NCI-H82 (cell line): ENCODE measurements at regions not wholly inside any gene's neighbourhood (a gene's known extent, or its start where the extent isn't known, plus 50 kb on each side); places are given as distances from the start of the nearest gene placed in this dataset.
A peak's percentile ranks its signal among the peaks of the same experiment; 100 is the strongest.

Experiments used
- DNase-seq: peaks from one replicate; lab custom pipeline; 2025; lab: John Stamatoyannopoulos, UW

DNA sequence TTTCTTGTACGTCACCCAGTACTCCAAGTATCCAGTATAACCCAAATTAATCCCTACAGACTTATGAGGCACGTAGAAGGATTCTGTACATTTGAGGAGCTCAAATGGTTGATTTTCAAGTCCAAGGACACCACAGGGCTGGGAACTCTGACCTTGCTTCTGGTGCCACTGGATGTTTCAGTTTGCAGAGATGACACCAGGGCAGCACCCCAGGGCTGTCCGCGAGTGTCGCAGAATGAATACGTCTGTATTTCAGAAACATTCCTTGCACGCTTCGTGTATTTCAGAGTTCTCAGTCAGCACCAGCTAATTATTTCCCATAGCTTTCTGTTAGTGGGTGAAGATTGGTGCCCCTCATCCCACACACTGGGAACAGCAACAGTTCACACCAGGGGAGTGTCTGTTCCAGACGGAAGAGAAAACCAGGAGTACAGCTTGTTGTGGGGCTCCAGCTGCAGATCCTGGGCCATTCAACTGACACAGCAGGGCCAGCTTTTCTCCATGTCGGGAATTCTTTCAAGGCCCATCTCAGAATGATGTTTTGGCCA is 159.2 kb downstream of the RHOU start:
- DNase-seq: no peak

- DNase-seq: no peak
These were observed 162.6 kb downstream of the RHOU start for GRCh38 chr1:228897901-228898300.

GRCh38 chr1:228898582-228898992 is 163.3 kb downstream of the RHOU start:
- DNase-seq: no peak

- DNase-seq: no peak
These were observed 164.2 kb downstream of the RHOU start for GRCh38 chr1:228899421-228899956.

GRCh38 chr1:228900099-228900885 is 165.0 kb downstream of the RHOU start:
- no peak for DNase-seq

DNA sequence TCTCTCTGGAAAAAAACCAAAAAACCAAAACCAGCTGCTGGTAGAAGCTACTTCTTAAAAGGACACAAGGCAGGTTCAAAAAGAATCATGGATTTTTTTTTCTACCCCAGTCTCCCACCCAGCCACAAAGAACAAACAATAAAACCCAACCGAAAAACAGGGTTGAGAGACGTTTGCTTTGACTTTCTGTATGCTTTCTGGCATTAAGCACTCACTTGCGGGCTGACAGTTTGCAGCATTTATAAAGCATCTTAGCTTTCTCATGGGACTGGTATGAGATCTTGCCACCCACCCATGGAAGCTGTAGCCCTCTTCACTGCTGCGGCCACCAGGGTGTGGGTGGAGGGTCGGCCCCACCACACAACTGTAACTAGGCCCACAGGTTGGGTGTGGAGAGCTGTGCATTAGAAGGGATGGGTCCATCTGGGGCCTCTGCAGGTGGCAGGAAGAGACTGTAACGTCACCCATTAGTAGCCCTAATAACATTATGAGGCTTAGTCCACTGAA is 165.7 kb downstream of the RHOU start:
- peak; percentile 37 for DNase-seq

GRCh38 chr1:228901936-228902681 is 166.8 kb downstream of the RHOU start:
- no peak for DNase-seq

GRCh38 chr1:228902781-228903433 is 167.6 kb downstream of the RHOU start:
- no peak for DNase-seq

- no peak for DNase-seq
These were observed 168.3 kb downstream of the RHOU start for GRCh38 chr1:228903434-228904071.

GRCh38 chr1:228904222-228904621 is 168.9 kb downstream of the RHOU start:
- no peak for DNase-seq

GRCh38 chr1:228905701-228906101 is 170.4 kb downstream of the RHOU start:
- no peak for DNase-seq

GRCh38 chr1:228906223-228906860 is 171.1 kb downstream of the RHOU start:
- DNase-seq: no peak

GRCh38 chr1:228911225-228912210 is 176.2 kb downstream of the RHOU start:
- DNase-seq: peak; percentile 94

DNA sequence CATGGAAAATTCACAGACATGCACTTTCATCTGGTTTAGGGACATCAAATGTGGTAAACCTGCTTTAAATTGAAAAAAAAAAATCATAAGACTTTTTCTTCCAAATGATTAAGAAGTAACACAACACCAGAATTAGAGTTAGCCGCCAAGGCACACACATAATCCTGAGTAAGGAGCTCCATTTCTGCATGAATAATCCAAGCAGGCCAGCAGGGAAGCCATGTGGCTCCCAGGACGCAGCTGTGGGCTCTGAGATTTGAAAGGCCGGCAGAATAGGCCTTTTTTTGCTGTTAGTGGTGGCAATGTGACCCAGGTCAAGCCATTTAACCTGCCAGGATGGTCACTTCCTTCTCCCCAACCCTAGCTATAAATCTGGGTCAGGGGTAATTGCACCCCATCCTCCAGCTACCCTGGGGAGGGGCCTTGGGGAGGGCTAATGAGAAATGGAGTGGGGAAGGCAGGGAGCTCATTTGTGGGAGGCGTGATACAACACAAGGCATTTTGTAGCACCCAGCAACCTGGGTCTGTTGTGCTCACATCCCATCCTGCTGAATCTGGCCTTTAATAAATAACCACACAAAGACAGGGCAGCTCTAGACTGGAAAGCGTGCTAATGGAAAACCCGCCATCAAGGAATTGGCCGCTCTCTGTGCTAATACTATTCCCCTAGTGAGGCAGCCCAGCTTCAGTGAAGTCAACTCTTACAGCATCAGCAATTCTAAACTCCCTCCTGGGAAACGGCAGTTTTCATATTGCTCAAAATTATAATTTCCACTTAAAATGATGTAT is 178.5 kb downstream of the RHOU start:
- DNase-seq: peak; percentile 90

- no peak for DNase-seq
These were observed 179.4 kb downstream of the RHOU start for GRCh38 chr1:228914700-228915099.

GRCh38 chr1:228917342-228917741 is 182.1 kb downstream of the RHOU start:
- no peak for DNase-seq

DNA sequence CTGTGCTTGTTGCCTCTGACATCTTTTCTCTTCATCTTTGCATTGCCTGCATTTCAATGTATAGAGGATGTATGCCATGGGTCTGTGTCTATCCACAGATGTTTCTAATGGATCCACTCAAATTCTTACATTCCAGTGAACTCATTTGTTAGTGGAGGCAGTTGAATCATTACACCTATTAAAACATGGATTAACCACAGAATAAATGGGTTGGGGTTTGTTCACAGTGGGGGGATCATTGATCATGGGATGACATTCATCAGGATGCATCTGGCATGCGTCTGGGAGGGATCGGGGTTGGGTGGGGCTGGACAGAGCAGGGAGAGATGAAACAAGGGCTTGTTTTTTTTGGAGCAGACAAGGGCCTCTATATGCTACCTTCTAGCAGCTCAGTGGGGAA is 182.5 kb downstream of the RHOU start:
- peak; percentile 35 for DNase-seq

- DNase-seq: no peak
These were observed 183.1 kb downstream of the RHOU start for GRCh38 chr1:228918335-228918734.

DNA sequence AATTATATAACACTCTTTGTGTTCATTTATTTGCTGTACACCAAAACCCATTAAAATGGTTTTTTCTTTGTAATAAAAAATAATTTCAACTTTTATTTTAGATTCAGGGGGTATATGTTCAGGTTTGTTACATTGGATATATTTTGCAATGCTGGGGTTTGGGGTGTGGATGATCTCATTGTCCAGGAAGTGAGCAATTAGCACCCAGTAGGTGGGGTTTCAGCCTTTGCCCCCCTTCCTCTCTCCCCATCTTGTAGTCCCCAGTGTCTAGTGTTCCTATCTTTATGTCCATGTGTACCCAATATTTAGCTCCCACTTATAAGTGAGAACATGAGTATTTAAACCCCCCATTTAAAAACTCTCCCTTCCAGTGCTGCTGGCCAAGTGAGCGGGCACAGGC is 184.6 kb downstream of the RHOU start:
- no peak for DNase-seq
